HCT116 (cell line): ENCODE measurements at regions not wholly inside any gene's neighbourhood (a gene's known extent, or its start where the extent isn't known, plus 50 kb on each side); places are given as distances from the start of the nearest gene placed in this dataset.

Experiments used
- ATAC-seq: fragments of 200-7000 bp; cut with Tn5 transposase; 2 replicates; pipeline ENCODE4 v1.9.1; 2020; ENCODE audit warnings: mild to moderate bottlenecking, moderate library complexity
- BruUV-seq: library from RNA; stranded (reverse); fragments of 400-500 nt; replicated peaks from 2 replicates; lab custom pipeline; 2021; lab: Mats Ljungman, UMichigan
- CTCF ChIA-PET: fragments of 300-600 bp; sonication (Branson Sonifier 250); formaldehyde crosslinking; loops from one replicate; lab custom pipeline; 2021; ENCODE audit warnings: antibody characterized with exemption; lab: Charles Lee
- POLR2A ChIA-PET: fragments of 300-600, 350-600 bp; sonication (Branson Sonifier 250); formaldehyde crosslinking; loops from one replicate; lab custom pipeline; 2021; ENCODE audit warnings: antibody characterized with exemption; lab: Charles Lee
- RAD21 ChIA-PET, 2 experiments: fragments of 300-600 bp; sonication (Branson Sonifier 250); formaldehyde crosslinking; loops; one replicate each; lab custom pipeline; 2023; ENCODE audit warnings: low total read pairs in 2 of 2; ENCODE audit not compliant: uncharacterized antibody in 2 of 2, unreplicated experiment in 2 of 2, low non-redundant PET in 1 of 2; lab: Charles Lee
- DNase-seq: peaks from one replicate; pipeline ENCODE4 v3.0.0-alpha.2; 2010; ENCODE audit warnings: low read depth, low spot score
- H2AFZ ChIP-seq: fragments of 200-600 bp; shearing (Covaris generic), sonication (generic); 2 replicates; pipeline ENCODE4 v1.6.1; 2017; ENCODE audit warnings: low read depth, mixed run types, mixed read lengths, antibody characterized with exemption, low read length; ENCODE audit not compliant: poor library complexity, severe bottlenecking
- H3K27ac ChIP-seq: 2 replicates; pipeline ENCODE4 v1.5.1; 2012; ENCODE audit warnings: low read depth, low read length
- H3K27me3 ChIP-seq: fragments of 200-600 bp; sonication (generic); 2 replicates; pipeline ENCODE4 v1.6.1; 2016; ENCODE audit warnings: mixed run types, low read length, mixed read lengths; ENCODE audit not compliant: insufficient read depth
- H3K36me3 ChIP-seq, 2 experiments: fragments of 200-500 bp in 1 of 2; fragments of 200-600 bp in 1 of 2; sonication (Bioruptor generic) in 1 of 2; sonication (generic) in 1 of 2; 2 replicates each; pipeline versions ENCODE4 v1.5.1 to v1.6.1; 2014 to 2016; ENCODE audit warnings: low read length in 2 of 2, inconsistent platforms in 1 of 2, mixed read lengths in 1 of 2, mixed run types in 1 of 2; ENCODE audit not compliant: insufficient read depth in 2 of 2, control insufficient read depth in 1 of 2
- H3K4me1 ChIP-seq, 2 experiments: fragments of 200-600 bp in 1 of 2; sonication (generic) in 1 of 2; 2 replicates each; pipeline versions ENCODE4 v1.5.1 to v1.6.1; 2012 to 2017; ENCODE audit warnings: low read length in 2 of 2, inconsistent platforms in 1 of 2, mild to moderate bottlenecking in 1 of 2, mixed read lengths in 1 of 2, mixed run types in 1 of 2, moderate library complexity in 1 of 2; ENCODE audit not compliant: insufficient read depth in 2 of 2, control insufficient read depth in 1 of 2
- H3K4me2 ChIP-seq: fragments of 200-600 bp; sonication (generic); 2 replicates; pipeline ENCODE4 v1.6.1; 2017; ENCODE audit warnings: mixed run types, low read length, mixed read lengths
- H3K4me3 ChIP-seq, 2 experiments: fragments of 200-600 bp in 1 of 2; sonication (generic) in 1 of 2; replicated peaks in 1 of 2; 2 replicates each; pipeline ENCODE4 v1.5.1; 2011 to 2016; ENCODE audit warnings: low read length in 2 of 2, control low read depth in 1 of 2, low read depth in 1 of 2, mild to moderate bottlenecking in 1 of 2, mixed read lengths in 1 of 2, mixed run types in 1 of 2
- H3K79me2 ChIP-seq: fragments of 200-600 bp; sonication (generic); 2 replicates; pipeline ENCODE4 v1.6.1; 2017; ENCODE audit warnings: mild to moderate bottlenecking, mixed run types, low read length, moderate library complexity, mixed read lengths; ENCODE audit not compliant: insufficient read depth
- H3K9ac ChIP-seq: fragments of 200-600 bp; sonication (generic); 2 replicates; pipeline ENCODE4 v1.6.1; 2016; ENCODE audit warnings: low read length, mixed read lengths
- H3K9me2 ChIP-seq: fragments of 200-600 bp; sonication (generic), shearing (Covaris generic); 2 replicates; pipeline ENCODE4 v1.6.1; 2017; ENCODE audit warnings: mixed run types, mild to moderate bottlenecking, moderate library complexity; ENCODE audit not compliant: insufficient read depth
- H3K9me3 ChIP-seq, 2 experiments: fragments of 200-500 bp in 1 of 2; fragments of 200-600 bp in 1 of 2; sonication (Bioruptor generic) in 1 of 2; sonication (generic) in 1 of 2; 2 replicates each; pipeline ENCODE4 v1.6.1; 2014 to 2017; ENCODE audit warnings: low read length in 2 of 2, mixed read lengths in 2 of 2, inconsistent platforms in 1 of 2, low read depth in 1 of 2, mild to moderate bottlenecking in 1 of 2, mixed run types in 1 of 2, moderate library complexity in 1 of 2; ENCODE audit not compliant: control insufficient read depth in 1 of 2, insufficient read depth in 1 of 2
- H4K20me1 ChIP-seq: fragments of 200-600 bp; sonication (generic), shearing (Covaris generic); 2 replicates; pipeline ENCODE4 v1.6.1; 2017; ENCODE audit warnings: mixed run types, mild to moderate bottlenecking, moderate library complexity; ENCODE audit not compliant: insufficient read depth
- CBX3 ChIP-seq: IDR thresholded peaks from 2 replicates; pipeline ENCODE4 v1.6.1; 2012; ENCODE audit warnings: low read depth
- CEBPB ChIP-seq: IDR thresholded peaks from 2 replicates; pipeline ENCODE4 v1.6.1; 2012; ENCODE audit warnings: low read depth
- EGR1 ChIP-seq: IDR thresholded peaks from 2 replicates; pipeline ENCODE4 v1.6.1; 2012; ENCODE audit warnings: low read depth
- EZH2 ChIP-seq: fragments of 200-600 bp; sonication (generic); IDR thresholded peaks from 2 replicates; pipeline ENCODE4 v1.6.1; 2017; ENCODE audit warnings: antibody characterized with exemption, mixed run types
- FOSL1 ChIP-seq: IDR thresholded peaks from 2 replicates; pipeline ENCODE4 v1.6.1; 2012; ENCODE audit warnings: low read depth
- JUND ChIP-seq: IDR thresholded peaks from 2 replicates; pipeline ENCODE4 v1.6.1; 2012
- POLR2A ChIP-seq: IDR thresholded peaks from 2 replicates; pipeline ENCODE4 v1.7.0; 2011; ENCODE audit warnings: borderline replicate concordance; ENCODE audit not compliant: insufficient read depth, insufficient read length; ENCODE audit errors: extremely low read depth
- POLR2AphosphoS5 ChIP-seq: IDR thresholded peaks from 2 replicates; pipeline ENCODE4 v1.6.1; 2011; ENCODE audit warnings: mild to moderate bottlenecking, low read depth, low read length, moderate library complexity
- RAD21 ChIP-seq: IDR thresholded peaks from 2 replicates; pipeline ENCODE4 v1.6.1; 2012; ENCODE audit warnings: low read depth, mild to moderate bottlenecking
- SIN3A ChIP-seq: IDR thresholded peaks from 2 replicates; pipeline ENCODE4 v1.6.1; 2012; ENCODE audit warnings: low read depth
- SP1 ChIP-seq: IDR thresholded peaks from 2 replicates; pipeline ENCODE4 v1.6.1; 2012; ENCODE audit warnings: low read depth
- SRF ChIP-seq: IDR thresholded peaks from 2 replicates; pipeline ENCODE4 v1.6.1; 2012; ENCODE audit warnings: low read depth
- TCF7L2 ChIP-seq: IDR thresholded peaks from 2 replicates; pipeline ENCODE4 v1.7.0; 2011; ENCODE audit warnings: borderline replicate concordance, inconsistent platforms; ENCODE audit not compliant: insufficient read depth, insufficient read length; ENCODE audit errors: extremely low read depth
- ZFX ChIP-seq: fragments of 450-650 bp; IDR thresholded peaks from 2 replicates; pipeline ENCODE4 v1.6.1; 2017
- intact Hi-C: fragments of 100-400 bp; cut with micrococcal nuclease; formaldehyde crosslinking; loops from 2 replicates; pipeline ENCODE4 v1.10.0; 2022
- TF ChIP-seq, protein P1 (sequence below): IDR thresholded peaks from 2 replicates; pipeline ENCODE4 v1.6.1; 2012
- TF ChIP-seq, protein P2 (sequence below): IDR thresholded peaks from 2 replicates; pipeline ENCODE4 v1.6.1; 2011; ENCODE audit warnings: mild to moderate bottlenecking, low read length, moderate library complexity; ENCODE audit not compliant: insufficient replicate concordance; ENCODE audit errors: extremely low read depth
- TF ChIP-seq, protein P3 (sequence below): IDR thresholded peaks from 2 replicates; pipeline ENCODE4 v1.6.1; 2012

DNA sequence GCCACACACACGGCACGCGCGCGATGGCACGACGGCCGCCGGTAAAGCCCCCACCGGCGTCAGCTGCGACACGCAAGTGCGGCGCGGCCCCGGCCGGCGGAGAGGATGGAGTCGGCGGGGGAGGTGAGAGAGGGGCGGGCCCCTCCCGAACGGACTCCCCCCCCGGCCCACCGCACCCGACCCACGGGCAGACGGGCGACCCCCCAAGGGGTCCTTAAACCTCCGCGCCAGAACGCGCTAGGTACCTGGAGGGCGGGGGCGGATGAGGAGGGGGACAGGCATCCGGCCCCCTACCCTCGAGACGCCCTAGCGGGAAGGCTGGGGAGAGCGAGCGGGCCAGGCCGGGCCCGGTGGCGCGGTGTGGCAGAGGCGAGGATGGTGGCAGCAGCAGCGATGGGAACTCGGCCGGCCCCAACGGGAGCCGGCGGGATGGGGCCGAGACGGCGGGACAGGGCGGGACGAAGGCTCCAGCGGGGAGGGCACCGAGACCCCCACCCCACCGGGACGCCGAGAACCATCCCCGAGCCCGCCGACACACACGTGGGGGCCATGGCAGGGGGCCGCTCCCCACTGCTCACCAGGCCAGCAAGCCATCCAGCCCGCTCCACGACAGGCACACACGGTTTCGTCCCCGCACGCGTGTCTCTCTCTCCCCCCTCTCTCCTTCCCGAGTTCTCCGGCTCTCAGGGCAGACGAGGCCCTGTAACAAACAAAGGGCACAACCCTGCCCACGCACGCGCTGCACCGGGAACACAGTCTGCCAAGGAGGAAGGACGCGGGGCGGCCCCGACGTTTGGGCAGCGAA, 1515.4 kb upstream of the DEFB115 start:
- DNase-seq (no peak), ATAC-seq (no peak)
- RAD21 ChIA-PET = no interaction called here
- Histone ChIP-seq H2AFZ (no peak overlapping the region), H3K9ac (no peak overlapping the region), H3K79me2 (no peaks in the 10 kb centered on the region), H3K27me3 (no peaks in the 10 kb centered on the region), H3K4me3 (no peak overlapping the region), H4K20me1 (no peaks in the 10 kb centered on the region), H3K27ac (no peak overlapping the region), H3K4me2 (no peak overlapping the region), H3K9me3 (no peaks in the 10 kb centered on the region; a peak in 1 of 4 replicates), H3K36me3 (no peaks in the 10 kb centered on the region), H3K4me1 (no peaks in the 10 kb centered on the region), H3K9me2 (no peaks in the 10 kb centered on the region)
- intact Hi-C loops = no loop called here
- no peak for TF ChIP-seq CEBPB
- no peak for TF ChIP-seq RAD21
- TF ChIP-seq SIN3A = no peak
- TF ChIP-seq, protein P1, sequence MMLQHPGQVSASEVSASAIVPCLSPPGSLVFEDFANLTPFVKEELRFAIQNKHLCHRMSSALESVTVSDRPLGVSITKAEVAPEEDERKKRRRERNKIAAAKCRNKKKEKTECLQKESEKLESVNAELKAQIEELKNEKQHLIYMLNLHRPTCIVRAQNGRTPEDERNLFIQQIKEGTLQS = no peak
- no peak for TF ChIP-seq CBX3
- TF ChIP-seq EGR1 = no peak
- no peak for TF ChIP-seq ZFX
- no peak for TF ChIP-seq JUND
- no peak for TF ChIP-seq EZH2
- BruUV-seq = no TSS peak
- CTCF ChIA-PET = no interaction called here
- POLR2A ChIA-PET = no interaction called here

DNA sequence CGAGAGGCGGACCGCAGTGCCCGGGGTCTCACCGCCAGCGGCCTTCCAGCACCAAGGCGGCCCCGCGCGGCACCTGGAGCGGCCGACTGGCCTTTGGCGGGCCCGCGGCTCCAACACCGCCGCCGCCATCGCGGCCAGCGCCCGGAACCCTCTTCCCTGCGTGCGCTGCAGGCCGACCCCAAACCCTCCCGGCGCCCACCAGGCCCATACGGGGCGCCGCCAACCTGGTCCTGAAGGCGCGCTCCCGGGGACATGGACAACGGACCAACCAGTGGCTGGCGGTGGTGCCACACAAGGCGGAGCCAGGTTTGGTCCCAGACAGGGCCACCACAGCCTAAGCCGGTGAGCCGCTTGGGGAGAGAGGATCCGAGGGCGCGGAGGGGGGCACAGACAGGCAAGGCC, 1514.8 kb upstream of the DEFB115 start:
- POLR2A ChIA-PET = no interaction called here
- ATAC-seq = no peak
- CTCF ChIA-PET = no interaction called here

More for the DNA sequence above, 1514.8 kb upstream of the DEFB115 start:
- TF ChIP-seq SP1 (no peak), CEBPB (no peak), TCF7L2 (no peak), SRF (no peak), EGR1 (no peak), FOSL1 (no peak), POLR2AphosphoS5 (no peak), POLR2A (no peak), CBX3 (no peak)
- TF ChIP-seq, protein P1 = no peak
- TF ChIP-seq, protein P2, sequence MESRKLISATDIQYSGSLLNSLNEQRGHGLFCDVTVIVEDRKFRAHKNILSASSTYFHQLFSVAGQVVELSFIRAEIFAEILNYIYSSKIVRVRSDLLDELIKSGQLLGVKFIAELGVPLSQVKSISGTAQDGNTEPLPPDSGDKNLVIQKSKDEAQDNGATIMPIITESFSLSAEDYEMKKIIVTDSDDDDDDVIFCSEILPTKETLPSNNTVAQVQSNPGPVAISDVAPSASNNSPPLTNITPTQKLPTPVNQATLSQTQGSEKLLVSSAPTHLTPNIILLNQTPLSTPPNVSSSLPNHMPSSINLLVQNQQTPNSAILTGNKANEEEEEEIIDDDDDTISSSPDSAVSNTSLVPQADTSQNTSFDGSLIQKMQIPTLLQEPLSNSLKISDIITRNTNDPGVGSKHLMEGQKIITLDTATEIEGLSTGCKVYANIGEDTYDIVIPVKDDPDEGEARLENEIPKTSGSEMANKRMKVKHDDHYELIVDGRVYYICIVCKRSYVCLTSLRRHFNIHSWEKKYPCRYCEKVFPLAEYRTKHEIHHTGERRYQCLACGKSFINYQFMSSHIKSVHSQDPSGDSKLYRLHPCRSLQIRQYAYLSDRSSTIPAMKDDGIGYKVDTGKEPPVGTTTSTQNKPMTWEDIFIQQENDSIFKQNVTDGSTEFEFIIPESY = no peak
- TF ChIP-seq, protein P3, sequence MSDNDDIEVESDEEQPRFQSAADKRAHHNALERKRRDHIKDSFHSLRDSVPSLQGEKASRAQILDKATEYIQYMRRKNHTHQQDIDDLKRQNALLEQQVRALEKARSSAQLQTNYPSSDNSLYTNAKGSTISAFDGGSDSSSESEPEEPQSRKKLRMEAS = no peak
- Histone ChIP-seq H3K36me3 (no peaks in the 10 kb centered on the region), H3K9ac (no peak overlapping the region), H2AFZ (no peak overlapping the region), H3K27ac (no peak overlapping the region), H4K20me1 (no peaks in the 10 kb centered on the region), H3K4me3 (no peak overlapping the region), H3K79me2 (no peaks in the 10 kb centered on the region), H3K27me3 (no peaks in the 10 kb centered on the region), H3K4me1 (no peaks in the 10 kb centered on the region), H3K9me2 (no peaks in the 10 kb centered on the region), H3K4me2 (no peak overlapping the region), H3K9me3 (no peaks in the 10 kb centered on the region; a peak in 1 of 4 replicates)
- BruUV-seq = no TSS peak
- DNase-seq = no peak
- intact Hi-C loops = no loop called here
- RAD21 ChIA-PET = no interaction called here
